Colonic mucosa (tissue), 4 donors: ENCODE measurements at regions not wholly inside any gene's neighbourhood (a gene's known extent, or its start where the extent isn't known, plus 50 kb on each side); places are given as distances from the start of the nearest gene placed in this dataset.

Source experiments
- DNase-seq: peaks from one replicate; pipeline ENCODE4 v3.0.0-alpha.2; 2020
- H3K27ac ChIP-seq: fragments of 200-600 bp; one replicate; pipeline ENCODE4 v1.8.0; 2021
- H3K27me3 ChIP-seq: fragments of 200-600 bp; one replicate; pipeline ENCODE4 v1.8.0; 2021
- H3K36me3 ChIP-seq: fragments of 200-600 bp; one replicate; pipeline ENCODE4 v1.8.0; 2021
- H3K4me1 ChIP-seq: fragments of 200-600 bp; one replicate; pipeline ENCODE4 v1.8.0; 2021; ENCODE audit warnings: mild to moderate bottlenecking
- H3K4me3 ChIP-seq: fragments of 200-600 bp; one replicate; pipeline ENCODE4 v1.8.0; 2021
- H3K9ac ChIP-seq, 2 donors: one replicate each; pipeline ENCODE4 v1.7.0; 2013; ENCODE audit warnings: control low read depth in 2 of 2, low read depth in 2 of 2, low read length in 2 of 2
- H3K9me3 ChIP-seq: fragments of 200-600 bp; one replicate; pipeline ENCODE4 v1.8.0; 2021
- intact Hi-C: fragments of 100-400 bp; cut with DNase I; formaldehyde crosslinking; loops from one replicate; pipeline ENCODE4 v1.14.1; 2022
- TF ChIP-seq, protein P1 (sequence below): fragments of 200-600 bp; IDR thresholded peaks from one replicate; pipeline ENCODE4 v1.8.0; 2022; ENCODE audit warnings: antibody characterized with exemption, mild to moderate bottlenecking
- donor health status: healthy.
- donor health status: DM: no; HTN: no; CAD: no.
- donor health status: DM: no; HTN: no; CAD: no.

DNA sequence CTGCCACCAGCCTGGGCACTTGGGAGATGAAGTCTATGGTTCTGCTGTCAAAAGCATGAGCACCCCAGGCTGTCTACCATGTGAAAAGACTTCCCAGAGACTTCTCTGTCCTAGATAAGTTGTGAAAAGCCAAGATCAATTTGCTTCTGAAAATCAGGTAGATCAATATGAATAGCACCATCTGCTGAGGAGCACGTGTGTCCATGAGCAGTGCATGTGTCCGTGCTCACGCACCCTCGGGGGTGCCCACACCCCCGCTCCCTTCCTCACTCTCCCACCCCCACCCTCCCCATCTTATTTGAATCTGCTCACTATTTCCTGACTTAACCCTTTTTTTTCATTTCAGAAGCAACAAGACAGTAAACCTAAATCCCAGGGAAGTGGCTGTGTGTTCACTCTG, 238.3 kb upstream of the SDK2 start:
- intact Hi-C loops: no loop called here
- H3K9ac ChIP-seq: no peak overlapping the region
- TF ChIP-seq, protein P1, sequence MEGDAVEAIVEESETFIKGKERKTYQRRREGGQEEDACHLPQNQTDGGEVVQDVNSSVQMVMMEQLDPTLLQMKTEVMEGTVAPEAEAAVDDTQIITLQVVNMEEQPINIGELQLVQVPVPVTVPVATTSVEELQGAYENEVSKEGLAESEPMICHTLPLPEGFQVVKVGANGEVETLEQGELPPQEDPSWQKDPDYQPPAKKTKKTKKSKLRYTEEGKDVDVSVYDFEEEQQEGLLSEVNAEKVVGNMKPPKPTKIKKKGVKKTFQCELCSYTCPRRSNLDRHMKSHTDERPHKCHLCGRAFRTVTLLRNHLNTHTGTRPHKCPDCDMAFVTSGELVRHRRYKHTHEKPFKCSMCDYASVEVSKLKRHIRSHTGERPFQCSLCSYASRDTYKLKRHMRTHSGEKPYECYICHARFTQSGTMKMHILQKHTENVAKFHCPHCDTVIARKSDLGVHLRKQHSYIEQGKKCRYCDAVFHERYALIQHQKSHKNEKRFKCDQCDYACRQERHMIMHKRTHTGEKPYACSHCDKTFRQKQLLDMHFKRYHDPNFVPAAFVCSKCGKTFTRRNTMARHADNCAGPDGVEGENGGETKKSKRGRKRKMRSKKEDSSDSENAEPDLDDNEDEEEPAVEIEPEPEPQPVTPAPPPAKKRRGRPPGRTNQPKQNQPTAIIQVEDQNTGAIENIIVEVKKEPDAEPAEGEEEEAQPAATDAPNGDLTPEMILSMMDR: no peak
- H3K9me3 ChIP-seq: no peaks in the 10 kb centered on the region
- no peaks in the 10 kb centered on the region for H3K36me3 ChIP-seq
- H3K27ac ChIP-seq: no peak overlapping the region
- H3K4me1 ChIP-seq: no peaks in the 10 kb centered on the region
- H3K4me3 ChIP-seq: no peak overlapping the region
- no peak for DNase-seq
- no peaks in the 10 kb centered on the region for H3K27me3 ChIP-seq

DNA sequence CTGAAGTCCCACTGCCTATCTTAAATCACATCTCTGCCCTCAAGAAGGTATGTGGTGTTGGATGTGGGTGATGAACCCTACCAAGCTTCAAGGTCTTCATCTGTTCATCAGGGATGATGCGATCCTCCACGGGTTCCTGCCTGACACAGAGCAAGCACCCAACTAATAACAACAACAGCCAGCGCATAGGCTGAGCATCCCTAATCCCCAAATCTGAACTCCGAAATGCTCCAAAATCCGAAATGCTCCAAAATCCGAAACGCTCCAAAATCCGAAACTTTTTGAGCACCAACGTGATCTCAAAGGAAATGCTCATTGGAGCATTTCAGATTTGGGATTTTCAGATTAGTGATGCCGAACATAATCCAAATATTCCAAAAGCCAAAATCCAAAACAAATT, 238.9 kb upstream of the SDK2 start:
- H3K9me3 ChIP-seq: no peaks in the 10 kb centered on the region
- TF ChIP-seq, protein P1: no peak
- H3K27me3 ChIP-seq: no peaks in the 10 kb centered on the region
- H3K4me1 ChIP-seq: no peaks in the 10 kb centered on the region
- no peaks in the 10 kb centered on the region for H3K36me3 ChIP-seq
- no peak overlapping the region for H3K27ac ChIP-seq
- H3K9ac ChIP-seq: no peak overlapping the region
- no peak for DNase-seq
- intact Hi-C loops: no loop called here
- H3K4me3 ChIP-seq: no peak overlapping the region

DNA sequence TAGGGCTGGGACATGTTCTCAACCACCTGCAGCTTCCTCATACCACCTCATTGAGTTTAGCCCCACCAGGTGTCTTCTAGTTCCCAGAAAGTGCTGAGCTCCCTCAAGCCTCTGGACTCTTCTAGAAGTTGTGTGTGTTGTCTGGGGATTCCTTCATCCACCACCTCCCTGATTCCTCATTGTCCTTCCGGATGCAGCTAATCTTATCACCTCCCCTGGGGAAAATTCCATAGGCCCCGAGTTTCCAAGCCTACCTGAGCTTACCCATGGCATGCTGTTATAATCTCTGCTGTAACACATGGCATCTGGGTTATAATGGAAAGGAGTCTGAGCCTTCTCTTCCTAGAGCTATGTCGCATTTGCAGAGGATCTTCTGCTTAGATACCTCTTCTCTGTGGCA, 243.5 kb upstream of the SDK2 start:
- intact Hi-C loops: no loop called here
- no peaks in the 10 kb centered on the region for H3K36me3 ChIP-seq

DNA sequence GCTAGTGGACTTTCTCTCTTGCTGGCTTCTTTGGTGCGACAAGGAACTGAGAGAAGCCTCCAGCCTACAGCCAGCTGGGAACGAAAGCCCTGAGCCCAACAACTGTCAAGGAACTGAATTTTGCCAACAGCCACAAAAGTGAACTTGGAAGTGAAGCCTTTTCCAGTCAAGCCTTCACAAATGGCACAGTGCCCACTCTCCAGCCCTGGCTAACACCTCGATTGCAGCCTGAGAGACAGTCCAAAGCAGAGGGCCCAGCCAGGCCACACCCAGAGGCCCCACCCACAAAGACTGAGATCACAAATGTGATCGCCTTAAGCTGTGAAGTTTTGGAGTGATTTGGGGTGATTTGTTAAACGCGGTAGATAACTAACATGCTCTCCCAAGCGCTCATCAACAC, 244.6 kb upstream of the SDK2 start:
- no peak overlapping the region for H3K4me3 ChIP-seq
- no peaks in the 10 kb centered on the region for H3K9me3 ChIP-seq
- no peak for DNase-seq
- H3K4me1 ChIP-seq: no peaks in the 10 kb centered on the region
- H3K27ac ChIP-seq: no peak overlapping the region
- no peaks in the 10 kb centered on the region for H3K36me3 ChIP-seq
- TF ChIP-seq, protein P1: no peak
- intact Hi-C loops: no loop called here
- no peak overlapping the region for H3K9ac ChIP-seq
- no peaks in the 10 kb centered on the region for H3K27me3 ChIP-seq

More for the DNA sequence above, 243.5 kb upstream of the SDK2 start:
- no peaks in the 10 kb centered on the region for H3K4me1 ChIP-seq
- H3K27me3 ChIP-seq: no peaks in the 10 kb centered on the region
- no peak for DNase-seq
- TF ChIP-seq, protein P1: no peak
- no peak overlapping the region for H3K27ac ChIP-seq
- no peaks in the 10 kb centered on the region for H3K9me3 ChIP-seq
- H3K9ac ChIP-seq: no peak overlapping the region
- H3K4me3 ChIP-seq: no peak overlapping the region

DNA sequence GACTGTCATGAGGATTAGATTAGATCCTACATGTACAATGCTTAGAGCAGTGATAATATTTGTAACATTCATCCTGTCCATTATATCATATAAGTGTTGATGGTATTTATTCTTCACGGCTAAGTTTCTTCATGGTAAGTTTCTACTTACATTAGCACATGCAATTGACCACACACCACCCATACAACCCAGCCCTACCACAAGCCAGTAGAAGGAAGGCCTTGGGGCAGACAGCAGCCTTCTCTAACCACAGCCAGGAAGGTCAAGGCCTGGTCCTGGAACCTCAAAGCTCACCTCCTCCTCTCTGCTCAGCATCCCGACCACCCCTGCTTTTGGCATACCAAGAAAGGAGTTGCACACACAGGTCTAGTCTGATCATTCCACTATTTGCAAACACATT, 245.2 kb upstream of the SDK2 start:
- Histone ChIP-seq H3K27ac (no peak overlapping the region), H3K4me3 (no peak overlapping the region), H3K4me1 (no peaks in the 10 kb centered on the region), H3K36me3 (no peaks in the 10 kb centered on the region), H3K9ac (no peak overlapping the region), H3K9me3 (no peaks in the 10 kb centered on the region), H3K27me3 (no peaks in the 10 kb centered on the region)
- intact Hi-C loops: no loop called here
- TF ChIP-seq, protein P1: no peak
- DNase-seq: no peak
